ENCODE measurements at regions not wholly inside any gene's neighbourhood (a gene's known extent, or its start where the extent isn't known, plus 50 kb on each side); places are given as distances from the start of the nearest gene placed in this dataset.

- in situ Hi-C loops (cut with HindIII; ENCODE audit: extremely low pct_ligation_motif_present, low pct_unique_long_range_greater_than_20kb) = no loop called here
- Histone ChIP-seq H3K27me3 (ENCODE audit: control insufficient read depth in 1 of 2, insufficient read depth in 2 of 2, low read length in 2 of 2) (no peaks in the 10 kb centered on the region), H4K20me1 (ENCODE audit: insufficient read depth, low read length) (no peaks in the 10 kb centered on the region), H3K27ac (ENCODE audit: extremely low read length, insufficient read depth, low read length) (no peak overlapping the region), H3K4me1 (ENCODE audit: insufficient read depth, low read length) (no peaks in the 10 kb centered on the region), H2AFZ (ENCODE audit: low read length) (no peak overlapping the region), H3K36me3 (replicated peaks in 1 of 2; ENCODE audit: control insufficient read depth in 1 of 2, insufficient read depth in 2 of 2, low read length in 2 of 2) (no peaks in the 10 kb centered on the region), H3K9me3 (ENCODE audit: low read length) (0 out of 2 replicates have a peak, but pooled peaks cover 4% of the 10 kb centered on the region), H3K4me3 (replicated peaks in 1 of 3; ENCODE audit: insufficient read depth in 1 of 3, low read depth in 2 of 3, low read length in 3 of 3) (no peak overlapping the region), H3K4me2 (ENCODE audit: low read depth, low read length) (no peak overlapping the region), H3K79me2 (ENCODE audit: insufficient read depth, low read length) (no peaks in the 10 kb centered on the region), H3K9ac (ENCODE audit: insufficient read depth, low read depth, low read length) (no peak overlapping the region)
- POLR2A ChIA-PET = no interaction called here
- intact Hi-C loops (cut with micrococcal nuclease; ENCODE audit: unreplicated experiment) = no loop called here
- BruUV-seq (replicated peaks) = no TSS peak
- ATAC-seq = no peak
- CTCF ChIA-PET (ENCODE audit: low intra/inter-chr PET ratio, low total read pairs) = no interaction called here
- TF ChIP-seq HIVEP1 (CRISPR knock-in tag; IDR thresholded peaks at IDR 0.05) (no peak), ZNF383 (CRISPR knock-in tag; IDR thresholded peaks at IDR 0.05; ENCODE audit: borderline replicate concordance) (no peak), ZNF746 (CRISPR knock-in tag; IDR thresholded peaks at IDR 0.05) (no peak), DNMT3B (CRISPR knock-in tag; conservative IDR thresholded peaks at IDR 0.05) (no peak), ARHGAP35 (CRISPR knock-in tag; IDR thresholded peaks at IDR 0.05; ENCODE audit: borderline replicate concordance) (no peak), HDAC6 (IDR thresholded peaks at IDR 0.05; ENCODE audit: low read depth, low read length) (no peak), ZNF430 (CRISPR knock-in tag; IDR thresholded peaks at IDR 0.05) (no peak)
- TF ChIP-seq, protein P1, sequence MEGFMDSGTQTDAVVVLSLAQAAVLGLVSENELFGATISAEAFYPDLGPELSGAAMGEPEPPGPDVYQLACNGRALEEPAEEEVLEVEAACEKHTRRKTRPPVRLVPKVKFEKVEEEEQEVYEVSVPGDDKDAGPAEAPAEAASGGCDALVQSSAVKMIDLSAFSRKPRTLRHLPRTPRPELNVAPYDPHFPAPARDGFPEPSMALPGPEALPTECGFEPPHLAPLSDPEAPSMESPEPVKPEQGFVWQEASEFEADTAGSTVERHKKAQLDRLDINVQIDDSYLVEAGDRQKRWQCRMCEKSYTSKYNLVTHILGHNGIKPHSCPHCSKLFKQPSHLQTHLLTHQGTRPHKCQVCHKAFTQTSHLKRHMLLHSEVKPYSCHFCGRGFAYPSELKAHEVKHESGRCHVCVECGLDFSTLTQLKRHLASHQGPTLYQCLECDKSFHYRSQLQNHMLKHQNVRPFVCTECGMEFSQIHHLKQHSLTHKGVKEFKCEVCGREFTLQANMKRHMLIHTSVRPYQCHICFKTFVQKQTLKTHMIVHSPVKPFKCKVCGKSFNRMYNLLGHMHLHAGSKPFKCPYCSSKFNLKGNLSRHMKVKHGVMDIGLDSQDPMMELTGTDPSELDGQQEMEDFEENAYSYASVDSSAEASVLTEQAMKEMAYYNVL (CRISPR knock-in tag; IDR thresholded peaks at IDR 0.05; ENCODE audit: borderline replicate concordance) = no peak
- DNase-seq (ENCODE audit: low spot score) = no peak
- FAIRE-seq = no peak
Observed at GRCh38 chr5:158410976-158411375, 552.0 kb upstream of the CLINT1 start.

DNA sequence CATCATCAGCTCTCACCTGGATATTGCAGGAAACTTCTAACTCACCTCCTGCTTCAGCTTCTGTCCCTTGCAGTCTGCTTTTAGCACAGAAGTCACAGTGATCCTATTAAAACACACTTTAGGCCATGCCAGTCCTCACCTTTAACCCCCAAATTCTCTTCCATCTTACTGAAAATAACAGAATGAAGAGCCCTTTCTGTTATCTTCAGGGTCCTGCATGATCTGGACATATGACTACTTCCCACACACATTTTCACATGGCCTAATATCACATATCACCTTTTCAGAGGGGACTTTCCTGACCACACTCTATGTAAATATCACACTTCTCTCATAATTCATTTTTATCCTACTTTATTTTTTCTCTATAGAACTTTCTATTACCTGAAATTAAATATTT is 550.6 kb upstream of the CLINT1 start:
- Histone ChIP-seq H3K79me2 (ENCODE audit: insufficient read depth, low read length) (no peaks in the 10 kb centered on the region), H3K4me2 (ENCODE audit: low read depth, low read length) (no peak overlapping the region), H3K4me3 (replicated peaks in 1 of 3; ENCODE audit: insufficient read depth in 1 of 3, low read depth in 2 of 3, low read length in 3 of 3) (no peak overlapping the region), H4K20me1 (ENCODE audit: insufficient read depth, low read length) (no peaks in the 10 kb centered on the region), H3K36me3 (replicated peaks in 1 of 2; ENCODE audit: control insufficient read depth in 1 of 2, insufficient read depth in 2 of 2, low read length in 2 of 2) (no peaks in the 10 kb centered on the region), H3K27ac (ENCODE audit: extremely low read length, insufficient read depth, low read length) (no peak overlapping the region), H3K9me3 (ENCODE audit: low read length) (peaks cover 13% of the 10 kb centered on the region), H3K9ac (ENCODE audit: insufficient read depth, low read depth, low read length) (no peak overlapping the region), H3K27me3 (ENCODE audit: control insufficient read depth in 1 of 2, insufficient read depth in 2 of 2, low read length in 2 of 2) (no peaks in the 10 kb centered on the region), H2AFZ (ENCODE audit: low read length) (no peak overlapping the region), H3K4me1 (ENCODE audit: insufficient read depth, low read length) (no peaks in the 10 kb centered on the region)
- FAIRE-seq (no peak), DNase-seq (ENCODE audit: low spot score) (no peak), ATAC-seq (no peak)
- in situ Hi-C loops (cut with HindIII; ENCODE audit: extremely low pct_ligation_motif_present, low pct_unique_long_range_greater_than_20kb) (no loop called here), intact Hi-C loops (cut with micrococcal nuclease; ENCODE audit: unreplicated experiment) (no loop called here)
- ChIA-PET POLR2A (no interaction called here), CTCF (ENCODE audit: low intra/inter-chr PET ratio, low total read pairs) (no interaction called here)
- BruUV-seq (replicated peaks) = no TSS peak
- TF ChIP-seq ZSCAN21 (CRISPR knock-in tag; IDR thresholded peaks at IDR 0.05; ENCODE audit: borderline replicate concordance) = no peak
- TF ChIP-seq HOMEZ (CRISPR knock-in tag; IDR thresholded peaks at IDR 0.05; ENCODE audit: low read depth) = no peak
- TF ChIP-seq FLYWCH1 (CRISPR knock-in tag; IDR thresholded peaks at IDR 0.05) = no peak
- no peak for TF ChIP-seq TP53 (CRISPR knock-in tag; conservative IDR thresholded peaks at IDR 0.05)
- TF ChIP-seq ZNF121 (CRISPR knock-in tag; IDR thresholded peaks at IDR 0.05) = no peak
- no peak for TF ChIP-seq HDAC6 (IDR thresholded peaks at IDR 0.05; ENCODE audit: low read depth, low read length)
- TF ChIP-seq ZNF766 (CRISPR knock-in tag; IDR thresholded peaks at IDR 0.05; ENCODE audit: borderline replicate concordance) = no peak
- TF ChIP-seq, protein P2, sequence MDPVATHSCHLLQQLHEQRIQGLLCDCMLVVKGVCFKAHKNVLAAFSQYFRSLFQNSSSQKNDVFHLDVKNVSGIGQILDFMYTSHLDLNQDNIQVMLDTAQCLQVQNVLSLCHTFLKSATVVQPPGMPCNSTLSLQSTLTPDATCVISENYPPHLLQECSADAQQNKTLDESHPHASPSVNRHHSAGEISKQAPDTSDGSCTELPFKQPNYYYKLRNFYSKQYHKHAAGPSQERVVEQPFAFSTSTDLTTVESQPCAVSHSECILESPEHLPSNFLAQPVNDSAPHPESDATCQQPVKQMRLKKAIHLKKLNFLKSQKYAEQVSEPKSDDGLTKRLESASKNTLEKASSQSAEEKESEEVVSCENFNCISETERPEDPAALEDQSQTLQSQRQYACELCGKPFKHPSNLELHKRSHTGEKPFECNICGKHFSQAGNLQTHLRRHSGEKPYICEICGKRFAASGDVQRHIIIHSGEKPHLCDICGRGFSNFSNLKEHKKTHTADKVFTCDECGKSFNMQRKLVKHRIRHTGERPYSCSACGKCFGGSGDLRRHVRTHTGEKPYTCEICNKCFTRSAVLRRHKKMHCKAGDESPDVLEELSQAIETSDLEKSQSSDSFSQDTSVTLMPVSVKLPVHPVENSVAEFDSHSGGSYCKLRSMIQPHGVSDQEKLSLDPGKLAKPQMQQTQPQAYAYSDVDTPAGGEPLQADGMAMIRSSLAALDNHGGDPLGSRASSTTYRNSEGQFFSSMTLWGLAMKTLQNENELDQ (CRISPR knock-in tag; IDR thresholded peaks at IDR 0.05; ENCODE audit: borderline replicate concordance) = no peak
